Pancreas (tissue), 10 donors: ENCODE measurements at regions not wholly inside any gene's neighbourhood (a gene's known extent, or its start where the extent isn't known, plus 50 kb on each side); places are given as distances from the start of the nearest gene placed in this dataset.

Experiments
- ATAC-seq, 4 donors: fragments of 200-7000 bp; cut with Tn5 transposase; one replicate each; pipeline versions ENCODE4 v1.8.0 to v1.9.1; 2020; ENCODE audit warnings: mild to moderate bottlenecking in 4 of 4, moderate library complexity in 4 of 4
- DNase-seq, 6 donors: peaks; one replicate each; pipeline ENCODE4 v3.0.0-alpha.2; 2020
- FAIRE-seq: peaks from 2 replicates; lab custom pipeline; 2012; peaks lifted over from hg19 to GRCh38; lab: Jason Lieb, UNC
- H3K27ac ChIP-seq, 4 donors: fragments of 200-600 bp; sonication (generic); 1 replicate in 3 of 4; 2 replicates in 1 of 4; pipeline versions ENCODE4 v1.5.0 to v1.8.0; 2020
- H3K27me3 ChIP-seq, 4 donors: fragments of 200-600 bp; one replicate each; pipeline ENCODE4 v1.8.0; 2021
- H3K36me3 ChIP-seq, 3 donors: fragments of 200-600 bp; sonication (generic) in 1 of 3; one replicate each; pipeline versions ENCODE4 v1.5.0 to v1.8.0; 2020 to 2021
- H3K4me1 ChIP-seq, 3 donors: fragments of 200-600 bp; one replicate each; pipeline ENCODE4 v1.8.0; 2021
- H3K4me3 ChIP-seq, 4 donors: fragments of 200-600 bp; sonication (generic) in 2 of 4; one replicate each; pipeline versions ENCODE4 v1.5.0 to v1.8.0; 2020 to 2021
- H3K9me3 ChIP-seq, 4 donors: fragments of 200-600 bp; one replicate each; pipeline ENCODE4 v1.8.0; 2021
- WGBS, 2 donors: extraction: QIAGEN DNeasy Blood & Tissue Kit; methylation state at CpG; one replicate each; pipeline ENCODE4 v1.1.7; 2013; 5-methylcytosine and 5-hydroxymethylcytosine counted together
- intact Hi-C, 3 donors: fragments of 100-400 bp; cut with DNase I; formaldehyde crosslinking; loops; one replicate each; pipeline versions ENCODE4 v1.11.1 to v1.14.2; 2022
- TF ChIP-seq, protein P1 (sequence below), 4 donors: fragments of 200-600 bp; sonication (generic) in 3 of 4; IDR thresholded peaks; one replicate each; pipeline versions ENCODE4 v1.5.0 to v1.8.0; 2021; ENCODE audit warnings: antibody characterized with exemption in 4 of 4
- donor health status: healthy with polysubstance abuse.
- donor health status: DM: no; HTN: no; CAD: no; lungs with moderate emphysema.
- donor health status: DM: no; HTN: no; CAD: no.
- donor health status: control.
- donor health status: control.
- donor health status: Bipolar disorder and iron deficiency.
- donor health status: DM: yes; HTN: yes; CAD: no.
- donor health status: DM: no; HTN: no; CAD: no.
- donor health status: DM: no; HTN: no; CAD: no.
- donor health status: DM: yes; HTN: yes; CAD: no.

DNA sequence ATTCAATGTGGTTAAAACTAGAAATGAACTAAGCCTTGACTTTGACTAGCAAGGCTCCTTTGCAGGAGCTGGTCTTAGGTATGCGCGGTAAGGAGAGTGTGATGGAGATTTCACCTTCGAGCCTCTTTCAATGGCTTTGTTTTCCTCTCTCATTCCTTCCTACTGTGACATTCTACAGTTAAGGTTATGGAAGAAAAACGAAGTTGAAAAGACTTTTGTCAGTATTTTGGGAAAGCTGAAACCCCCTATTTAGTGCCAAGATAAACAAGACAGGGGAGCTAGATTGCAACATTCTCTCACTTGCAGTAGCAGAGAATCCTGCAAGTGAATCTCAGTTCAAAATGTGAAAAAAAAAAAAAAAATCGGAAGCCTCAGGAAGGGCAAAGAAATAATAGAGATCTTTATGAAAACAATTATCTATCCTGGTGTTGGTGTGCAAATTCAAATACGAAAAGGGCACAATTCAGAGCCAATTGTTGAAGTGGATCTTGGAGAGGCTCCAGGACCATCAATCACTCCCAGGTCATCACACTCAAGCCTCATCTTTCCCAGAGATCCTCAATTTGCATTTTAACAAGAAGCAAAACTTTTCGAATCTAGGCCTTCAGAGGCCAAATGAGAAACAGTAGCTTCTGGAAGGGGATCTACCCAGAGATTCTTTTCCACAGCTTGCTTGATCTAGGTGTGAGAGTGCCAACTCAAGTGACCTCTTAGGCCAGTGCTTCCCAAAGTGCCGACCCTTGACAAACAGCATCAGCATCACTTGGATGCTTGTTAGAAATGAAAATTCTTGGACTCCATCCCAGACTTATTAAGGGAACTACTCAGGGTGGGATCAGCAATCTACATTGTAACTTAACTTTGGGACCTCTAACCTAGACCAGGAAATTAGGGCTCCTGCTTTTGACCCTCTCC lies 163.8 kb downstream of the INHBA start:
- WGBS, 2 donors = 33 to 36% methylated on average over 8 of the region's 8 CpGs

GRCh38 chr7:41536873-41537665 lies 165.8 kb downstream of the INHBA start:
- no peak overlapping the region for H3K27ac ChIP-seq
- no peaks in the 10 kb centered on the region for H3K27me3 ChIP-seq
- no peaks in the 10 kb centered on the region for H3K4me1 ChIP-seq
- WGBS, 2 donors = 61 to 79% methylated on average over 9 of the region's 9 CpGs
- H3K4me3 ChIP-seq = no peak overlapping the region
- DNase-seq (no peak), FAIRE-seq (no peak), ATAC-seq (no peak)
- H3K9me3 ChIP-seq = no peaks in the 10 kb centered on the region
- intact Hi-C loops = no loop called here
- H3K36me3 ChIP-seq = no peaks in the 10 kb centered on the region
- TF ChIP-seq, protein P1, sequence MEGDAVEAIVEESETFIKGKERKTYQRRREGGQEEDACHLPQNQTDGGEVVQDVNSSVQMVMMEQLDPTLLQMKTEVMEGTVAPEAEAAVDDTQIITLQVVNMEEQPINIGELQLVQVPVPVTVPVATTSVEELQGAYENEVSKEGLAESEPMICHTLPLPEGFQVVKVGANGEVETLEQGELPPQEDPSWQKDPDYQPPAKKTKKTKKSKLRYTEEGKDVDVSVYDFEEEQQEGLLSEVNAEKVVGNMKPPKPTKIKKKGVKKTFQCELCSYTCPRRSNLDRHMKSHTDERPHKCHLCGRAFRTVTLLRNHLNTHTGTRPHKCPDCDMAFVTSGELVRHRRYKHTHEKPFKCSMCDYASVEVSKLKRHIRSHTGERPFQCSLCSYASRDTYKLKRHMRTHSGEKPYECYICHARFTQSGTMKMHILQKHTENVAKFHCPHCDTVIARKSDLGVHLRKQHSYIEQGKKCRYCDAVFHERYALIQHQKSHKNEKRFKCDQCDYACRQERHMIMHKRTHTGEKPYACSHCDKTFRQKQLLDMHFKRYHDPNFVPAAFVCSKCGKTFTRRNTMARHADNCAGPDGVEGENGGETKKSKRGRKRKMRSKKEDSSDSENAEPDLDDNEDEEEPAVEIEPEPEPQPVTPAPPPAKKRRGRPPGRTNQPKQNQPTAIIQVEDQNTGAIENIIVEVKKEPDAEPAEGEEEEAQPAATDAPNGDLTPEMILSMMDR (IDR thresholded peaks at IDR 0.05) = no peak

More for the DNA sequence above, 163.8 kb downstream of the INHBA start:
- TF ChIP-seq, protein P1 (IDR thresholded peaks at IDR 0.05) = no peak
- H3K4me1 ChIP-seq = no peaks in the 10 kb centered on the region
- intact Hi-C loops = no loop called here
- no peak for ATAC-seq
- DNase-seq = no peak
- H3K27ac ChIP-seq = no peak overlapping the region
- H3K36me3 ChIP-seq = no peaks in the 10 kb centered on the region
- H3K4me3 ChIP-seq = no peak overlapping the region
- H3K27me3 ChIP-seq = no peaks in the 10 kb centered on the region
- FAIRE-seq = no peak
- no peaks in the 10 kb centered on the region for H3K9me3 ChIP-seq

DNA sequence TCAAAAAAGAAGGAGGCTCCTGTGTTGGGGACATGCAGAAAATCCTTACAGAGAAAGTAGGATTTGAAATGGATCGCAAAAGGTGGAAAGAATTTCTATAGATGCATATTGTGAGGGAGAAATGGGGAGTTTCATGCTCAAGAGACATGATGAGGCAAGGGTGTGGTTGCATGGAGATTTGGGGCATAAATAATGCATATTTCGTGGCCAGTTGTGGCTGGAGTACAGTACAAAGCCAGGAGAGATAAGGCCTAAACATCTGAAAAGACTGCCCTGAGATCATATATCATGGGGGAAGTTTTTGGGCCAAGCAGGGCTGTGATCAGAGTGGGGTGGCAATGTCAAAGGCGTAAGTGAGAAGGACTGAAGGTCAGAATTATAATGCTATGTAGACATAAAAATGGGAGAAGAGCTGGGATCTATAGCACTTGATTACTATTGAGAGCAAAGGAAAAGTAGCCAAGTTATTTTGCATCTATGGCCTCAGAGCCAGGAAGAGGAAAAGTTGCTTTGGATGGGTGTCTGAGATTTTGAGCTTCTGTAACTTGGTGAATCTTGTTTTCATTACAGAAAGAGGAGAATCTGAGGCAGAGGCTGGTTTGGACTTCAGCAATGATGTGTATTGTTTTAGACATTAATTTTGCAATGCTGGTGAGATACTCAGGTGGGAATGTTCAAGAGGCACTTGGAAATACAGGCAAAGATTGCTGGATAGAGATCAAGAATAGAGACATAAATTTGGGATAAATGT lies 166.6 kb downstream of the INHBA start:
- TF ChIP-seq, protein P1 (IDR thresholded peaks at IDR 0.05) = no peak
- 49 to 64% methylated on average over 3 of the region's 3 CpGs for WGBS, 2 donors
- intact Hi-C loops = no loop called here

DNA sequence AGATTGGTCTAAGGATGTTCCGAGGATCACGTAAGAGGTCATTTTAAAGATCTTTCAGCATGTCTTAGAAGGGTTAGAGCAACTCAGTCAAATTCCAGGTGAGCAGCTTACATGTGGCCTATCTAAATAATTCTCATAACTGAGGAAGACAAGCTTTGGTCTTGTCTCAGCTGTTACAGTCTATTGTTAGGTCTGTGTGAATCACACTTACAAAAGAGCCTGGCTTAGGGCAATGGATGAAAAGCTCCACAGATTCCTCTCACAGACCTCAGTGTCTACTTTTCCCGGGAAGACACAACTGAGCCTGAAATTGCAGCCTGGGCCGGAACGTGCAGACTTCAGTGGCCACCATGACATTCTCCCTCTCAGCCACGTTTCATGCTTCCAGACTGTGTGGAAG lies 173.1 kb downstream of the INHBA start:
- no peaks in the 10 kb centered on the region for H3K36me3 ChIP-seq
- H3K4me3 ChIP-seq = no peak overlapping the region
- H3K27me3 ChIP-seq = no peaks in the 10 kb centered on the region
- FAIRE-seq = no peak
- H3K4me1 ChIP-seq = no peaks in the 10 kb centered on the region
- no peak for DNase-seq
- H3K27ac ChIP-seq = no peak overlapping the region
- intact Hi-C loops = no loop called here
- no peaks in the 10 kb centered on the region for H3K9me3 ChIP-seq
- no peak for ATAC-seq
- 68 to 74% methylated on average over 6 of the region's 6 CpGs for WGBS, 2 donors
- TF ChIP-seq, protein P1 (IDR thresholded peaks at IDR 0.05) = no peak

More for the DNA sequence above, 166.6 kb downstream of the INHBA start:
- Histone ChIP-seq H3K4me1 (no peaks in the 10 kb centered on the region), H3K27me3 (no peaks in the 10 kb centered on the region), H3K4me3 (no peak overlapping the region), H3K27ac (no peak overlapping the region), H3K9me3 (no peaks in the 10 kb centered on the region), H3K36me3 (no peaks in the 10 kb centered on the region)
- no peak for FAIRE-seq
- ATAC-seq = no peak
- DNase-seq = no peak
